ENCODE measurements at regions not wholly inside any gene's neighbourhood (a gene's known extent, or its start where the extent isn't known, plus 50 kb on each side); places are given as distances from the start of the nearest gene placed in this dataset.

- TF ChIP-seq EZH2 (IDR thresholded peaks at IDR 0.05) (no peak), POLR2AphosphoS5 (IDR thresholded peaks at IDR 0.05; ENCODE audit: borderline replicate concordance, low read depth, low read length) (no peak), FOXP2 (optimal IDR thresholded peaks at IDR 0.05; ENCODE audit: control extremely low read depth, extremely low read length, insufficient read depth) (no peak)
Measured at GRCh38 chr4:28426251-28426650, 1565.6 kb downstream of the STIM2 start.
